H9 (cell line): ENCODE measurements at regions not wholly inside any gene's neighbourhood (a gene's known extent, or its start where the extent isn't known, plus 50 kb on each side); places are given as distances from the start of the nearest gene placed in this dataset.
"Not testable (repeated sequence)": the region's sequence is repeated elsewhere in the genome, so short reads cannot be mapped to it uniquely, and the experiment has no call there.

ENCODE experiments used
- DNase-seq: peaks from one replicate; pipeline ENCODE4 v3.0.0-alpha.2; 2017
- H2AFZ ChIP-seq: one replicate; pipeline ENCODE4 v1.6.1; 2013; ENCODE audit warnings: mild to moderate bottlenecking, low read length, control low read depth, moderate library complexity
- H2AK5ac ChIP-seq: 2 replicates; pipeline ENCODE4 v1.6.1; 2013; ENCODE audit warnings: low read length, control low read depth, mixed read lengths; ENCODE audit not compliant: insufficient read length
- H2BK120ac ChIP-seq: one replicate; pipeline ENCODE4 v1.6.1; 2013; ENCODE audit warnings: low read depth, mild to moderate bottlenecking, low read length, control low read depth, inconsistent platforms; ENCODE audit not compliant: poor library complexity, severe bottlenecking
- H2BK12ac ChIP-seq: 2 replicates; pipeline ENCODE4 v1.6.1; 2013; ENCODE audit warnings: low read length, control low read depth, mixed read lengths, low read depth; ENCODE audit not compliant: insufficient read length
- H2BK15ac ChIP-seq: 2 replicates; pipeline ENCODE4 v1.6.1; 2013; ENCODE audit warnings: low read depth, low read length, control low read depth
- H2BK20ac ChIP-seq: one replicate; pipeline ENCODE4 v1.6.1; 2013; ENCODE audit warnings: low read depth, mild to moderate bottlenecking, low read length, control low read depth, inconsistent platforms; ENCODE audit not compliant: poor library complexity, severe bottlenecking
- H2BK5ac ChIP-seq: 2 replicates; pipeline ENCODE4 v1.6.1; 2013; ENCODE audit warnings: low read length, control low read depth, mixed read lengths; ENCODE audit not compliant: insufficient read length
- H3K14ac ChIP-seq: 2 replicates; pipeline ENCODE4 v1.6.1; 2013; ENCODE audit warnings: low read length, control low read depth; ENCODE audit not compliant: insufficient read depth
- H3K18ac ChIP-seq: 2 replicates; pipeline ENCODE4 v1.6.1; 2013; ENCODE audit warnings: low read depth, mild to moderate bottlenecking, mixed read lengths, low read length, control low read depth; ENCODE audit not compliant: insufficient read length
- H3K23ac ChIP-seq: 2 replicates; pipeline ENCODE4 v1.6.1; 2013; ENCODE audit warnings: low read length, control low read depth, mixed read lengths, low read depth; ENCODE audit not compliant: insufficient read length
- H3K23me2 ChIP-seq: 2 replicates; pipeline ENCODE4 v1.6.1; 2013; ENCODE audit warnings: low read depth, mild to moderate bottlenecking, mixed read lengths, low read length, control low read depth; ENCODE audit not compliant: insufficient read length, poor library complexity, severe bottlenecking
- H3K27ac ChIP-seq: 2 replicates; pipeline ENCODE4 v1.5.1; 2013; ENCODE audit warnings: low read length, control low read depth, mixed read lengths, low read depth; ENCODE audit not compliant: insufficient read length
- H3K27me3 ChIP-seq: 2 replicates; pipeline ENCODE4 v1.6.1; 2013; ENCODE audit warnings: low read length, control low read depth, inconsistent platforms; ENCODE audit not compliant: insufficient read depth
- H3K4ac ChIP-seq: 2 replicates; pipeline ENCODE4 v1.6.1; 2013; ENCODE audit warnings: low read depth, mild to moderate bottlenecking, control low read depth, inconsistent platforms, low read length, moderate library complexity
- H3K4me1 ChIP-seq: 2 replicates; pipeline ENCODE4 v1.6.1; 2013; ENCODE audit warnings: low read length, control low read depth, inconsistent platforms; ENCODE audit not compliant: insufficient read depth
- H3K4me2 ChIP-seq: 2 replicates; pipeline ENCODE4 v1.6.1; 2013; ENCODE audit warnings: low read length, control low read depth, mixed read lengths; ENCODE audit not compliant: insufficient read length, insufficient read depth
- H3K56ac ChIP-seq: 2 replicates; pipeline ENCODE4 v1.6.1; 2013; ENCODE audit warnings: low read depth, mild to moderate bottlenecking, mixed read lengths, low read length, control low read depth; ENCODE audit not compliant: insufficient read length
- H3K79me1 ChIP-seq: 2 replicates; pipeline ENCODE4 v1.6.1; 2013; ENCODE audit warnings: low read depth, mild to moderate bottlenecking, moderate library complexity, low read length, control low read depth, inconsistent platforms; ENCODE audit not compliant: insufficient read depth, poor library complexity, severe bottlenecking
- H3K79me2 ChIP-seq: 2 replicates; pipeline ENCODE4 v1.6.1; 2013; ENCODE audit warnings: low read length, control low read depth, inconsistent platforms; ENCODE audit not compliant: insufficient read depth
- H3K9ac ChIP-seq: 2 replicates; pipeline ENCODE4 v1.6.1; 2013; ENCODE audit warnings: low read length, control low read depth, mixed read lengths; ENCODE audit not compliant: insufficient read length; ENCODE audit errors: extremely low read depth
- H3K9me3 ChIP-seq: one replicate; pipeline ENCODE4 v1.6.1; 2013; ENCODE audit warnings: low read depth, low read length, inconsistent platforms; ENCODE audit not compliant: control insufficient read depth
- H3T11ph ChIP-seq: one replicate; pipeline ENCODE4 v1.6.1; 2013; ENCODE audit warnings: mild to moderate bottlenecking, low read length, control low read depth, inconsistent platforms
- H4K20me1 ChIP-seq: one replicate; pipeline ENCODE4 v1.6.1; 2013; ENCODE audit not compliant: control insufficient read depth, insufficient read length, insufficient read depth
- H4K5ac ChIP-seq: 2 replicates; pipeline ENCODE4 v1.6.1; 2013; ENCODE audit warnings: low read depth, mild to moderate bottlenecking, mixed read lengths, low read length, control low read depth; ENCODE audit not compliant: insufficient read length
- H4K8ac ChIP-seq: replicated peaks from 2 replicates; pipeline ENCODE4 v1.6.1; 2013; ENCODE audit warnings: low read length, control low read depth, mixed read lengths, low read depth; ENCODE audit not compliant: insufficient read length
- H4K91ac ChIP-seq: 2 replicates; pipeline ENCODE4 v1.6.1; 2013; ENCODE audit warnings: low read depth, mild to moderate bottlenecking, moderate library complexity, mixed read lengths, low read length, control low read depth; ENCODE audit not compliant: insufficient read length
- H3K27ac Mint-ChIP-seq, 3 experiments: 2 replicates in 2 of 3; 3 replicates in 1 of 3; pipeline ENCODE4 v1.8.0; 2020 to 2021; ENCODE audit warnings: mixed read lengths in 3 of 3, mild to moderate bottlenecking in 1 of 3, moderate library complexity in 1 of 3
- H3K27me3 Mint-ChIP-seq: 2 replicates; pipeline ENCODE4 v1.8.0; 2021; ENCODE audit warnings: low read depth, mild to moderate bottlenecking, moderate library complexity, mixed read lengths
- H3K36me3 Mint-ChIP-seq, 3 experiments: 2 replicates in 2 of 3; 3 replicates in 1 of 3; pipeline ENCODE4 v1.8.0; 2020 to 2021; ENCODE audit warnings: low read depth in 3 of 3, mixed read lengths in 3 of 3; ENCODE audit not compliant: insufficient read depth in 1 of 3
- H3K4me1 Mint-ChIP-seq, 2 experiments: 2 replicates each; pipeline ENCODE4 v1.8.0; 2020; ENCODE audit warnings: mixed read lengths in 2 of 2
- H3K4me3 Mint-ChIP-seq, 2 experiments: 2 replicates in 1 of 2; 3 replicates in 1 of 2; pipeline ENCODE4 v1.8.0; 2020 to 2021; ENCODE audit warnings: mild to moderate bottlenecking in 2 of 2, mixed read lengths in 2 of 2, moderate library complexity in 1 of 2
- H3K9me3 Mint-ChIP-seq, 2 experiments: 2 replicates in 1 of 2; 3 replicates in 1 of 2; pipeline ENCODE4 v1.8.0; 2020; ENCODE audit warnings: mild to moderate bottlenecking in 2 of 2, mixed read lengths in 2 of 2, moderate library complexity in 1 of 2
- CTCF ChIP-seq: fragments of 200-600 bp; sonication (generic); conservative IDR thresholded peaks from 3 replicates; pipeline ENCODE4 v1.8.0; 2021; ENCODE audit warnings: antibody characterized with exemption, mild to moderate bottlenecking
- WGBS: extraction: QIAGEN DNeasy Blood & Tissue Kit; methylation state at CpG from one replicate; pipeline ENCODE4 v1.1.7; 2013; ENCODE audit warnings: missing lambda C conversion rate, low lambda C conversion rate, mixed read lengths; ENCODE audit not compliant: insufficient read length; ENCODE audit errors: extremely low coverage; 5-methylcytosine and 5-hydroxymethylcytosine counted together

DNA sequence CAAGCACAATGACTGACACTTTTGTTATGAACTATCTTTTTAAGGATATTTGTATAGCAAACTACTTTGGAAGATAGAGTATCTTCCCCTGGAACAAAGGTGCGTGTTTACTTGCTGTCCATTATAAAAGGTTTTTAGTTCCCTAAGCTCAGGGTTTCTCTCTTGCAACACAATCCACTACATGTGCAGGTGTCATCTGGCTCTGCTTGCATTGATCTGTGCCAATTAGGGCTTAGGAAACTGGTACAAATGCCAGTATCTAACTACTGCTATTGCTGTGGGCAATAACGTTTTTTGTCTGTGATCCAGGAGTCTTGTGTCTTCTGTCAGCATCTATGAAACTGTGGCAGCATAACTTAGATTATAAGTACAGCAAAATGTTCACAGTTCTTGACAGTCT lies 68.3 kb upstream of the ABCD3 start:
- H4K91ac ChIP-seq: no peak overlapping the region
- H3K27ac ChIP-seq: no peak overlapping the region
- H2AK5ac ChIP-seq: no peak overlapping the region
- H3K79me2 ChIP-seq: no peaks in the 10 kb centered on the region
- Mint-ChIP-seq H3K4me3 (no peak overlapping the region), H3K27ac (no peak overlapping the region), H3K27me3 (peaks cover 22% of the 10 kb centered on the region), H3K36me3 (no peaks in the 10 kb centered on the region), H3K9me3 (no peaks in the 10 kb centered on the region), H3K4me1 (no peaks in the 10 kb centered on the region)
- H3T11ph ChIP-seq: no peak overlapping the region
- H3K9me3 ChIP-seq: no peaks in the 10 kb centered on the region
- H4K20me1 ChIP-seq: no peaks in the 10 kb centered on the region
- no peaks in the 10 kb centered on the region for H3K4me1 ChIP-seq
- no peak overlapping the region for H2BK20ac ChIP-seq
- no peak overlapping the region for H3K4me2 ChIP-seq
- H3K23ac ChIP-seq: no peak overlapping the region
- DNase-seq: no peak
- H2AFZ ChIP-seq: no peak overlapping the region
- no CpG with 5 or more reads among the region's 2 CpGs for WGBS
- no peak overlapping the region for H4K5ac ChIP-seq
- no peak overlapping the region for H4K8ac ChIP-seq
- H2BK5ac ChIP-seq: no peak overlapping the region
- H3K9ac ChIP-seq: no peak overlapping the region
- no peak overlapping the region for H2BK120ac ChIP-seq
- no peak overlapping the region for H3K56ac ChIP-seq
- no peak overlapping the region for H3K18ac ChIP-seq
- TF ChIP-seq CTCF: no peak
- H3K79me1 ChIP-seq: no peaks in the 10 kb centered on the region
- H3K27me3 ChIP-seq: no peaks in the 10 kb centered on the region
- no peak overlapping the region for H3K4ac ChIP-seq
- no peak overlapping the region for H3K14ac ChIP-seq
- H2BK15ac ChIP-seq: no peak overlapping the region
- no peak overlapping the region for H2BK12ac ChIP-seq
- H3K23me2 ChIP-seq: no peaks in the 10 kb centered on the region

DNA sequence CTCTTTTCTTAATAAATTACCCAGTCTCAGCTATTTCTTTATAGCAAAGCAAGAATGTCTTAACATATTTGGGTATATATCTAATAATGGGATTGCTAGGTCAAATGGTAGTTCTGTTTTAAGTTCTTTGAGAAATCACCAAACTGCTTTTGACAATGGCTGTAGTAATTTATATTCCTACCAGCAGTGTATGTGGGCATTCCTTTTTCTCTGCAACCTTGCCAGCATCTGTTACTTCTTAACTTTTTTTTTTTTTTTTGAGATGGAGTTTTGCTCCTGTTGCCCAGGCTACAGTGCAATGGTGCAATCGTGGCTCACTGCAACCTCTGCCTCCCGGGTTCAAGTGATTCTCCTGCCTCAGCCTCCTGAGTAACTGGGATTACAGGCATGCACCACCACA lies 69.8 kb upstream of the ABCD3 start:
- not testable (repeated sequence) for H3K27ac Mint-ChIP-seq, H3K4me1 Mint-ChIP-seq

More for the DNA sequence above, 69.8 kb upstream of the ABCD3 start:
- H3K4me1 ChIP-seq, H4K8ac ChIP-seq, H3K9me3 Mint-ChIP-seq, H3K79me2 ChIP-seq, H4K20me1 ChIP-seq, H3K23me2 ChIP-seq, H2BK20ac ChIP-seq, H3K14ac ChIP-seq, H3K27ac ChIP-seq, H3K18ac ChIP-seq, H2BK12ac ChIP-seq, H2BK15ac ChIP-seq, H3K79me1 ChIP-seq, H4K5ac ChIP-seq, H3K36me3 Mint-ChIP-seq, H3K23ac ChIP-seq, H4K91ac ChIP-seq, H3K27me3 ChIP-seq, H2BK120ac ChIP-seq, H2AK5ac ChIP-seq, H3K4ac ChIP-seq, H3T11ph ChIP-seq, H3K4me2 ChIP-seq, H2BK5ac ChIP-seq, H3K9ac ChIP-seq, H3K56ac ChIP-seq, DNase-seq, H3K9me3 ChIP-seq, H2AFZ ChIP-seq, H3K4me3 Mint-ChIP-seq: not testable (repeated sequence)
- WGBS: no CpG with 5 or more reads among the region's 2 CpGs
- peaks cover 27% of the 10 kb centered on the region for H3K27me3 Mint-ChIP-seq
